SK-N-SH treated with all-trans-retinoic acid at 6 μM for 48 hours (cell line): ENCODE measurements at regions not wholly inside any gene's neighbourhood (a gene's known extent, or its start where the extent isn't known, plus 50 kb on each side); places are given as distances from the start of the nearest gene placed in this dataset.

Experiments
- ARNTL ChIP-seq: fragments of 450-650 bp; formaldehyde crosslinking; IDR thresholded peaks from 2 replicates; pipeline ENCODE4 v1.5.0; 2020; ENCODE audit warnings: low read depth, mild to moderate bottlenecking, moderate library complexity, borderline replicate concordance
- SNAI2 ChIP-seq: fragments of 250-450 bp; sonication (Bioruptor Pico); IDR thresholded peaks from 2 replicates; pipeline ENCODE4 v1.5.0; 2020; ENCODE audit warnings: mild to moderate bottlenecking, moderate library complexity
- TOX ChIP-seq: fragments of 250-450 bp; sonication (Bioruptor Pico); IDR thresholded peaks from 2 replicates; pipeline ENCODE4 v1.8.0; 2021; ENCODE audit warnings: mild to moderate bottlenecking, moderate library complexity, borderline replicate concordance
- TF ChIP-seq, protein P1 (sequence below): fragments of 250-450 bp; sonication (Bioruptor Pico); IDR thresholded peaks from 2 replicates; pipeline ENCODE4 v1.8.0; 2020; ENCODE audit warnings: mild to moderate bottlenecking, moderate library complexity, borderline replicate concordance

GRCh38 chr2:195017890-195018289 lies 639.1 kb upstream of the SLC39A10 start:
- TF ChIP-seq, protein P1, sequence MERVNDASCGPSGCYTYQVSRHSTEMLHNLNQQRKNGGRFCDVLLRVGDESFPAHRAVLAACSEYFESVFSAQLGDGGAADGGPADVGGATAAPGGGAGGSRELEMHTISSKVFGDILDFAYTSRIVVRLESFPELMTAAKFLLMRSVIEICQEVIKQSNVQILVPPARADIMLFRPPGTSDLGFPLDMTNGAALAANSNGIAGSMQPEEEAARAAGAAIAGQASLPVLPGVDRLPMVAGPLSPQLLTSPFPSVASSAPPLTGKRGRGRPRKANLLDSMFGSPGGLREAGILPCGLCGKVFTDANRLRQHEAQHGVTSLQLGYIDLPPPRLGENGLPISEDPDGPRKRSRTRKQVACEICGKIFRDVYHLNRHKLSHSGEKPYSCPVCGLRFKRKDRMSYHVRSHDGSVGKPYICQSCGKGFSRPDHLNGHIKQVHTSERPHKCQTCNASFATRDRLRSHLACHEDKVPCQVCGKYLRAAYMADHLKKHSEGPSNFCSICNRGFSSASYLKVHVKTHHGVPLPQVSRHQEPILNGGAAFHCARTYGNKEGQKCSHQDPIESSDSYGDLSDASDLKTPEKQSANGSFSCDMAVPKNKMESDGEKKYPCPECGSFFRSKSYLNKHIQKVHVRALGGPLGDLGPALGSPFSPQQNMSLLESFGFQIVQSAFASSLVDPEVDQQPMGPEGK (CRISPR knock-in tag): no peak
- TF ChIP-seq ARNTL (CRISPR knock-in tag) (no peak), SNAI2 (CRISPR knock-in tag) (no peak), TOX (CRISPR knock-in tag) (no peak)
